Prostate gland (tissue), 2 donors: ENCODE measurements at regions not wholly inside any gene's neighbourhood (a gene's known extent, or its start where the extent isn't known, plus 50 kb on each side); places are given as distances from the start of the nearest gene placed in this dataset.
A peak's percentile ranks its signal among the peaks of the same experiment; 100 is the strongest.

Experiments used
- DNase-seq: peaks from one replicate; pipeline ENCODE4 v3.0.0-alpha.2; 2019; ENCODE audit warnings: low spot score
- H3K27ac ChIP-seq, 2 donors: fragments of 200-600 bp; sonication (generic); 2 replicates each; pipeline ENCODE4 v1.5.1; 2017 to 2019
- H3K27me3 ChIP-seq: fragments of 200-600 bp; sonication (generic); replicated peaks from 2 replicates; pipeline ENCODE4 v1.5.1; 2019; ENCODE audit not compliant: insufficient read depth
- H3K36me3 ChIP-seq, 2 donors: fragments of 200-600 bp; sonication (generic); 1 replicate in 1 of 2; 2 replicates in 1 of 2; pipeline versions ENCODE4 v1.5.1 to v1.8.1; 2017 to 2019
- H3K4me1 ChIP-seq: fragments of 200-600 bp; sonication (generic); replicated peaks from 2 replicates; pipeline ENCODE4 v1.5.1; 2019
- H3K4me3 ChIP-seq, 2 donors: fragments of 200-600 bp; sonication (generic); 2 replicates each; pipeline ENCODE4 v1.5.1; 2017 to 2019
- H3K9me3 ChIP-seq: fragments of 200-600 bp; sonication (generic); 2 replicates; pipeline ENCODE4 v1.5.1; 2017
- CTCF ChIP-seq, 4 experiments: fragments of 200-600 bp in 2 of 4; fragments of 450-650 bp in 2 of 4; sonication (generic) in 2 of 4; IDR thresholded peaks; 1 replicate in 3 of 4; 2 replicates in 1 of 4; pipeline ENCODE4 v1.5.1; 2016 to 2019; ENCODE audit warnings: antibody characterized with exemption in 4 of 4, mild to moderate bottlenecking in 2 of 4, moderate library complexity in 2 of 4
- POLR2A ChIP-seq: fragments of 450-650 bp; IDR thresholded peaks from one replicate; pipeline ENCODE4 v1.6.1; 2016; ENCODE audit warnings: antibody characterized with exemption, mild to moderate bottlenecking
- POLR2AphosphoS5 ChIP-seq: sonication (generic); formaldehyde crosslinking; IDR thresholded peaks from one replicate; pipeline ENCODE4 v1.6.1; 2017; ENCODE audit warnings: antibody characterized with exemption
- WGBS: methylation state at CpG from one replicate; pipeline ENCODE4 v1.1.5; 2018; 5-methylcytosine and 5-hydroxymethylcytosine counted together
- intact Hi-C: fragments of 100-400 bp; cut with DNase I; formaldehyde crosslinking; loops from one replicate; pipeline ENCODE4 v1.14.2; 2022

DNA sequence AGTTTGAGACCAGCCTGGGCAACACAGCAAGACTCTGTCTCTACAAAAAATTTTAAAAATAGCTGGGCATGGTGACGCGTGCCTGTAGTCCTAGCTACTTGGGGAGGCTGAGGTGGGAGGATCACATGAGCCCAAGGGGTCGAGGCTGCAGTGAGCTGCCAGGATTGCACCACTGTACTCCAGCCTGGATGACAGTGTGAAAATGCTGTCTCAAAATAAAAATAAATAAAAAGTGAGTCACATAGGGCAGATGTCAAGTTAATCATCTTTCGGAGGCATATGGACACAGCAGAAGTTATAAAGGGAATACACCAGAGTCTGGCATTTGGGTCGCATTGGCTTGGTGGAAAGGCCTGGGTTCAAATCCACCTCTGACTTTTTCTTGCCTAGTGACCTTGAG is 92.7 kb downstream of the PHETA1 start:
- TF ChIP-seq POLR2A = no peak
- TF ChIP-seq POLR2AphosphoS5 = no peak
- no peak for TF ChIP-seq CTCF (IDR thresholded peaks at IDR 0.05)
- 95% methylated on average over 5 of the region's 5 CpGs for WGBS
- Histone ChIP-seq H3K9me3 (no peaks in the 10 kb centered on the region), H3K27me3 (no peaks in the 10 kb centered on the region), H3K27ac (no peak overlapping the region), H3K4me3 (no peak overlapping the region), H3K36me3 (no peaks in the 10 kb centered on the region), H3K4me1 (no peaks in the 10 kb centered on the region)
- DNase-seq = no peak
- intact Hi-C loops = no loop called here

- no peaks in the 10 kb centered on the region for H3K27me3 ChIP-seq
- no peak for DNase-seq
- H3K4me1 ChIP-seq = no peaks in the 10 kb centered on the region
- intact Hi-C loops = no loop called here
- no peak for TF ChIP-seq POLR2AphosphoS5
- WGBS = 48% methylated on average over 10 of the region's 10 CpGs
- no peaks in the 10 kb centered on the region for H3K9me3 ChIP-seq
- no peak overlapping the region for H3K4me3 ChIP-seq
- no peak overlapping the region for H3K27ac ChIP-seq
- H3K36me3 ChIP-seq = no peaks in the 10 kb centered on the region
These were observed 93.6 kb downstream of the PHETA1 start for GRCh38 chr12:111275308-111275707.

DNA sequence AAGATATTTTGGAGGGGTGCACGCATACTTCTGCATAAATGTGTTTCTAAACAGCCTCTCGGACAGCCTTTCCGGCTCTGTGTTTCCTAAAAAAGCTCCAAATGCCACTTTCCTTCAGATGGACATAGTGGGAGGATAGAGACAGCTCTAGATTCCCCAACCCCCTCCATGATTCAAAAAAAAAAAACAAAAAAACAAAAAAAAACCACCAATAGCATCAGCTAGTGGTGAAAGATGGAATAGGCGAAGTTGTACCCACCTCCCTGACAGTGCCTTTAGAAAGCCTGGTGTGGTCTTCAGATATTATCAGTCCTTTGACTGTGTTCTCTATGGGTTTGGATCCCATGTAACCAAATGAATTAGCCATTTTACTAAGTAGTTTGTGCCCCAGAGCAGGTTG is 94.1 kb downstream of the PHETA1 start:
- Histone ChIP-seq H3K9me3 (no peaks in the 10 kb centered on the region), H3K36me3 (no peaks in the 10 kb centered on the region), H3K27ac (no peak overlapping the region), H3K27me3 (no peaks in the 10 kb centered on the region), H3K4me3 (no peak overlapping the region), H3K4me1 (no peaks in the 10 kb centered on the region)
- intact Hi-C loops = no loop called here
- TF ChIP-seq CTCF (IDR thresholded peaks at IDR 0.05) (no peak), POLR2AphosphoS5 (no peak), POLR2A (no peak)
- DNase-seq = no peak
- 59% methylated on average over 4 of the region's 4 CpGs for whole genome bisulfite sequencing

- no peak overlapping the region for H3K27ac ChIP-seq
- no peak for DNase-seq
- no peaks in the 10 kb centered on the region for H3K9me3 ChIP-seq
- H3K27me3 ChIP-seq = no peaks in the 10 kb centered on the region
- no peaks in the 10 kb centered on the region for H3K36me3 ChIP-seq
- intact Hi-C loops = no loop called here
- 59% methylated on average over 6 of the region's 6 CpGs for WGBS
- no peak overlapping the region for H3K4me3 ChIP-seq
- H3K4me1 ChIP-seq = no peaks in the 10 kb centered on the region
- TF ChIP-seq CTCF (IDR thresholded peaks at IDR 0.05) (peak in 1 of 4 experiments; percentile 15), POLR2A (no peak), POLR2AphosphoS5 (no peak)
These were observed 97.0 kb downstream of the PHETA1 start for GRCh38 chr12:111271674-111272418.

GRCh38 chr12:111270774-111271173 is 98.1 kb downstream of the PHETA1 start:
- Histone ChIP-seq H3K4me3 (no peak overlapping the region), H3K9me3 (no peaks in the 10 kb centered on the region), H3K27me3 (no peaks in the 10 kb centered on the region), H3K36me3 (no peaks in the 10 kb centered on the region), H3K27ac (no peak overlapping the region), H3K4me1 (no peaks in the 10 kb centered on the region)
- intact Hi-C loops = no loop called here
- TF ChIP-seq CTCF (IDR thresholded peaks at IDR 0.05) = no peak
- no peak for TF ChIP-seq POLR2AphosphoS5
- TF ChIP-seq POLR2A = no peak
- 53% methylated on average over 7 of the region's 7 CpGs for WGBS
- DNase-seq = no peak
